GM12878 (cell line): ENCODE measurements at regions not wholly inside any gene's neighbourhood (a gene's known extent, or its start where the extent isn't known, plus 50 kb on each side); places are given as distances from the start of the nearest gene placed in this dataset.

Experiments used
- ATF7 ChIP-seq: fragments of 450-650 bp; IDR thresholded peaks from 2 replicates; pipeline ENCODE4 v1.6.1; 2016; ENCODE audit warnings: low read depth, mild to moderate bottlenecking
- BACH1 ChIP-seq: fragments of 450-650 bp; IDR thresholded peaks from 2 replicates; pipeline ENCODE4 v1.6.1; 2017; ENCODE audit warnings: mild to moderate bottlenecking, borderline replicate concordance
- BCLAF1 ChIP-seq: fragments of 450-650 bp; IDR thresholded peaks from 2 replicates; pipeline ENCODE4 v1.6.1; 2017; ENCODE audit warnings: antibody characterized with exemption, mild to moderate bottlenecking, moderate library complexity
- CHD2 ChIP-seq: IDR thresholded peaks from 2 replicates; pipeline ENCODE4 v1.6.1; 2011; ENCODE audit warnings: low read depth, low read length, improper control_type of control experiment, borderline replicate concordance
- TF ChIP-seq, protein P1 (sequence below), 3 experiments: IDR thresholded peaks in 2 of 3; conservative IDR thresholded peaks in 1 of 3; 2 replicates each; pipeline ENCODE4 v1.5.1; 2011; ENCODE audit warnings: low read depth in 3 of 3, low read length in 3 of 3, mild to moderate bottlenecking in 3 of 3, control low read depth in 2 of 3, moderate library complexity in 2 of 3, inconsistent platforms in 1 of 3, mixed read lengths in 1 of 3; ENCODE audit not compliant: control insufficient read depth in 2 of 3, insufficient read depth in 1 of 3; ENCODE audit errors: extremely low read depth in 1 of 3

DNA sequence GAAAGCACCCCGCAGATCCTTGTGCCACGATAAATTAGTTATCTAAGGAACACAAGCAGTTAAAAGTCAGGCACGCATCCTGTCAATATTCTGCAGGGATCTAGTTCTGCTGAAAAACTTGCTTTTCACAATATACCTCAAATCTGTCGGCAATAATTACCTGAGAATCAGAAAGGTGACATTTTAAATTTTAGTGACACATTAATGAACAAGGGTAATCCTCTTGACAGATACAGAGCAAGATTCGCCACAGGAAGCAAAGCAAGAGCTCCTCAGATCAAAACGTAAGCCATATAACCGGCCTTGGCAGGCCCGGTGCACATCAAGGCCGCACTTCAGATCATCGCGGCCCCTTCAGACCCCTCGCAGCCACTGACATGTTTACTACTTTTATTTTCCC, 185.7 kb downstream of the ATPSCKMT start:
- no peak for TF ChIP-seq BCLAF1
- TF ChIP-seq CHD2, result no peak
- no peak for TF ChIP-seq BACH1
- TF ChIP-seq, protein P1, sequence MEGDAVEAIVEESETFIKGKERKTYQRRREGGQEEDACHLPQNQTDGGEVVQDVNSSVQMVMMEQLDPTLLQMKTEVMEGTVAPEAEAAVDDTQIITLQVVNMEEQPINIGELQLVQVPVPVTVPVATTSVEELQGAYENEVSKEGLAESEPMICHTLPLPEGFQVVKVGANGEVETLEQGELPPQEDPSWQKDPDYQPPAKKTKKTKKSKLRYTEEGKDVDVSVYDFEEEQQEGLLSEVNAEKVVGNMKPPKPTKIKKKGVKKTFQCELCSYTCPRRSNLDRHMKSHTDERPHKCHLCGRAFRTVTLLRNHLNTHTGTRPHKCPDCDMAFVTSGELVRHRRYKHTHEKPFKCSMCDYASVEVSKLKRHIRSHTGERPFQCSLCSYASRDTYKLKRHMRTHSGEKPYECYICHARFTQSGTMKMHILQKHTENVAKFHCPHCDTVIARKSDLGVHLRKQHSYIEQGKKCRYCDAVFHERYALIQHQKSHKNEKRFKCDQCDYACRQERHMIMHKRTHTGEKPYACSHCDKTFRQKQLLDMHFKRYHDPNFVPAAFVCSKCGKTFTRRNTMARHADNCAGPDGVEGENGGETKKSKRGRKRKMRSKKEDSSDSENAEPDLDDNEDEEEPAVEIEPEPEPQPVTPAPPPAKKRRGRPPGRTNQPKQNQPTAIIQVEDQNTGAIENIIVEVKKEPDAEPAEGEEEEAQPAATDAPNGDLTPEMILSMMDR (IDR thresholded peaks at IDR 0.05 in 2 of 3, conservative IDR thresholded peaks at IDR 0.05 in 1 of 3; ENCODE audit: control insufficient read depth in 2 of 3, extremely low read depth in 1 of 3, insufficient read depth in 1 of 3, low read depth in 3 of 3, low read length in 3 of 3), result no peak
- no peak for TF ChIP-seq ATF7
